ENCODE measurements at regions not wholly inside any gene's neighbourhood (a gene's known extent, or its start where the extent isn't known, plus 50 kb on each side); places are given as distances from the start of the nearest gene placed in this dataset.

GRCh38 chrX:115913575-115913974, 257.0 kb upstream of the AGTR2 start:
- TF ChIP-seq POLR2A (IDR thresholded peaks at IDR 0.05; ENCODE audit: insufficient read depth in 1 of 2, low read depth in 2 of 2, low read length in 2 of 2) = no peak
- TF ChIP-seq ZSCAN29 (CRISPR knock-in tag; conservative IDR thresholded peaks at IDR 0.05) = no peak
- no peak for TF ChIP-seq MYC (CRISPR knock-in tag; IDR thresholded peaks at IDR 0.05; ENCODE audit: borderline replicate concordance)
- TF ChIP-seq SMC3 (IDR thresholded peaks at IDR 0.05; ENCODE audit: low read length) = no peak
- no peak for TF ChIP-seq HMG20B (CRISPR knock-in tag; conservative IDR thresholded peaks at IDR 0.05)
- TF ChIP-seq CTCF (CRISPR knock-in tag; IDR thresholded peaks at IDR 0.05) = no peak
- no peak for TF ChIP-seq RAD21 (CRISPR knock-in tag; IDR thresholded peaks at IDR 0.05)
- TF ChIP-seq PHF8 (CRISPR knock-in tag; IDR thresholded peaks at IDR 0.05) = no peak
- no peak for TF ChIP-seq ZMYM4 (CRISPR knock-in tag; IDR thresholded peaks at IDR 0.05)
- TF ChIP-seq ZNF362 (CRISPR knock-in tag; IDR thresholded peaks at IDR 0.05; ENCODE audit: borderline replicate concordance) = no peak
- TF ChIP-seq NR2C2 (CRISPR knock-in tag; IDR thresholded peaks at IDR 0.05; ENCODE audit: borderline replicate concordance) = no peak
- TF ChIP-seq CAMTA2 (CRISPR knock-in tag; IDR thresholded peaks at IDR 0.05; ENCODE audit: borderline replicate concordance) = no peak
- no peak for TF ChIP-seq HDAC1 (CRISPR knock-in tag; IDR thresholded peaks at IDR 0.05)
- TF ChIP-seq ATF2 (CRISPR knock-in tag; IDR thresholded peaks at IDR 0.05) = no peak
